GM23338 (cell line): ENCODE measurements at regions not wholly inside any gene's neighbourhood (a gene's known extent, or its start where the extent isn't known, plus 50 kb on each side); places are given as distances from the start of the nearest gene placed in this dataset.

ENCODE experiments used
- ATAC-seq: fragments of 200-7000 bp; cut with Tn5 transposase; 3 replicates; pipeline ENCODE4 v1.9.1; 2020
- DNase-seq: peaks from one replicate; pipeline ENCODE4 v3.0.0-alpha.2; 2015; ENCODE audit warnings: low spot score
- H2AFZ ChIP-seq: fragments of 200-600 bp; sonication (generic); 2 replicates; pipeline ENCODE4 v1.8.0; 2016; ENCODE audit warnings: antibody characterized with exemption, mild to moderate bottlenecking, moderate library complexity
- H3F3A ChIP-seq: fragments of 200-600 bp; sonication (generic); replicated peaks from 2 replicates; pipeline ENCODE4 v1.8.0; 2017; ENCODE audit warnings: antibody characterized with exemption, mixed run types, low read depth
- H3K27ac ChIP-seq: fragments of 200-600 bp; sonication (generic); 2 replicates; pipeline ENCODE4 v1.6.1; 2016; ENCODE audit warnings: low read depth
- H3K27me3 ChIP-seq: fragments of 200-600 bp; sonication (generic); 2 replicates; pipeline ENCODE4 v1.8.0; 2016; ENCODE audit warnings: mild to moderate bottlenecking, mixed run types, moderate library complexity; ENCODE audit not compliant: insufficient read depth
- H3K36me3 ChIP-seq: fragments of 200-600 bp; sonication (generic); 2 replicates; pipeline ENCODE4 v1.8.0; 2016; ENCODE audit warnings: mild to moderate bottlenecking; ENCODE audit not compliant: insufficient read depth
- H3K4me1 ChIP-seq: fragments of 200-600 bp; sonication (generic); 2 replicates; pipeline ENCODE4 v1.8.0; 2016; ENCODE audit warnings: mild to moderate bottlenecking, moderate library complexity; ENCODE audit not compliant: insufficient read depth
- H3K4me2 ChIP-seq: fragments of 200-600 bp; sonication (generic); 2 replicates; pipeline ENCODE4 v1.7.1; 2017; ENCODE audit warnings: mixed run types
- H3K4me3 ChIP-seq: fragments of 200-600 bp; sonication (generic); 2 replicates; pipeline ENCODE4 v1.6.1; 2016; ENCODE audit warnings: mixed run types
- H3K79me2 ChIP-seq: fragments of 200-600 bp; sonication (generic); replicated peaks from 2 replicates; pipeline ENCODE4 v1.8.0; 2017; ENCODE audit warnings: mild to moderate bottlenecking; ENCODE audit not compliant: insufficient read depth
- H3K9me2 ChIP-seq: fragments of 200-600 bp; sonication (generic); 2 replicates; pipeline ENCODE4 v1.8.0; 2017; ENCODE audit not compliant: insufficient read depth
- H4K20me1 ChIP-seq: fragments of 200-600 bp; sonication (generic); replicated peaks from 2 replicates; pipeline ENCODE4 v1.8.0; 2017; ENCODE audit warnings: mild to moderate bottlenecking; ENCODE audit not compliant: insufficient read depth
- H3K27ac Mint-ChIP-seq: 2 replicates; pipeline ENCODE4 v1.8.0; 2020; ENCODE audit warnings: inconsistent platforms, mild to moderate bottlenecking, moderate library complexity, mixed read lengths
- H3K27me3 Mint-ChIP-seq: 3 replicates; pipeline ENCODE4 v1.8.0; 2022; ENCODE audit warnings: low read depth, mild to moderate bottlenecking, moderate library complexity, mixed read lengths, inconsistent platforms; ENCODE audit not compliant: insufficient read depth, poor library complexity
- H3K36me3 Mint-ChIP-seq: 3 replicates; pipeline ENCODE4 v1.8.0; 2021; ENCODE audit warnings: low read depth, mild to moderate bottlenecking, inconsistent platforms, moderate library complexity, mixed read lengths
- H3K4me1 Mint-ChIP-seq: 3 replicates; pipeline ENCODE4 v1.8.0; 2020; ENCODE audit warnings: mild to moderate bottlenecking, inconsistent platforms, mixed read lengths
- H3K4me3 Mint-ChIP-seq: 3 replicates; pipeline ENCODE4 v1.8.0; 2021; ENCODE audit warnings: moderate library complexity, mild to moderate bottlenecking, inconsistent platforms, mixed read lengths
- H3K9me3 Mint-ChIP-seq: 3 replicates; pipeline ENCODE4 v1.8.0; 2020; ENCODE audit warnings: moderate library complexity, mild to moderate bottlenecking, inconsistent platforms, mixed read lengths
- CREB1 ChIP-seq: fragments of 250-450 bp; sonication (Bioruptor Pico); IDR thresholded peaks from 2 replicates; pipeline ENCODE4 v1.5.0; 2020; ENCODE audit warnings: low read depth, mild to moderate bottlenecking, moderate library complexity
- EZH2 ChIP-seq: fragments of 200-600 bp; sonication (generic); IDR thresholded peaks from one replicate; pipeline ENCODE4 v1.8.0; 2017; ENCODE audit warnings: antibody characterized with exemption, mild to moderate bottlenecking, low read depth; ENCODE audit not compliant: unreplicated experiment
- EZH2phosphoT487 ChIP-seq: fragments of 200-600 bp; sonication (generic); IDR thresholded peaks from one replicate; pipeline ENCODE4 v1.8.1; 2018; ENCODE audit warnings: antibody characterized with exemption; ENCODE audit not compliant: unreplicated experiment
- JUNB ChIP-seq: IDR thresholded peaks from one replicate; pipeline ENCODE4 v1.6.1; 2016; ENCODE audit warnings: antibody characterized with exemption; ENCODE audit not compliant: unreplicated experiment
- NANOG ChIP-seq: IDR thresholded peaks from 2 replicates; pipeline ENCODE4 v1.6.1; 2016; ENCODE audit warnings: antibody characterized with exemption, borderline replicate concordance
- POLR2AphosphoS5 ChIP-seq: IDR thresholded peaks from 2 replicates; pipeline ENCODE4 v1.6.1; 2016; ENCODE audit warnings: antibody characterized with exemption, low read depth
- STAT1 ChIP-seq: IDR thresholded peaks from one replicate; pipeline ENCODE4 v1.6.1; 2016; ENCODE audit warnings: antibody characterized with exemption; ENCODE audit not compliant: unreplicated experiment
- ZNF114 ChIP-seq: fragments of 250-450 bp; sonication (Bioruptor Pico); IDR thresholded peaks from 2 replicates; pipeline ENCODE4 v1.5.0; 2020; ENCODE audit warnings: mild to moderate bottlenecking, moderate library complexity
- ZNF331 ChIP-seq: fragments of 250-450 bp; sonication (Bioruptor Pico); IDR thresholded peaks from 2 replicates; pipeline ENCODE4 v1.5.0; 2020; ENCODE audit warnings: low read depth, mild to moderate bottlenecking, moderate library complexity
- TF ChIP-seq, protein P1 (sequence below), 2 experiments: fragments of 200-600 bp in 1 of 2; sonication (generic) in 1 of 2; conservative IDR thresholded peaks; 2 replicates each; pipeline versions ENCODE4 v1.5.1 to v1.6.1; 2016 to 2017; ENCODE audit warnings: antibody characterized with exemption in 2 of 2, low read depth in 2 of 2, mild to moderate bottlenecking in 2 of 2, moderate library complexity in 1 of 2
- TF ChIP-seq, protein P2 (sequence below): IDR thresholded peaks from one replicate; pipeline ENCODE4 v1.6.1; 2018; ENCODE audit warnings: antibody characterized with exemption; ENCODE audit not compliant: unreplicated experiment
- TF ChIP-seq, protein P3 (sequence below): fragments of 250-450 bp; sonication (Bioruptor Pico); IDR thresholded peaks from 2 replicates; pipeline ENCODE4 v1.5.0; 2020; ENCODE audit warnings: mild to moderate bottlenecking, moderate library complexity
- TF ChIP-seq, protein P4 (sequence below): IDR thresholded peaks from 2 replicates; pipeline ENCODE4 v1.6.1; 2016; ENCODE audit warnings: antibody characterized with exemption

DNA sequence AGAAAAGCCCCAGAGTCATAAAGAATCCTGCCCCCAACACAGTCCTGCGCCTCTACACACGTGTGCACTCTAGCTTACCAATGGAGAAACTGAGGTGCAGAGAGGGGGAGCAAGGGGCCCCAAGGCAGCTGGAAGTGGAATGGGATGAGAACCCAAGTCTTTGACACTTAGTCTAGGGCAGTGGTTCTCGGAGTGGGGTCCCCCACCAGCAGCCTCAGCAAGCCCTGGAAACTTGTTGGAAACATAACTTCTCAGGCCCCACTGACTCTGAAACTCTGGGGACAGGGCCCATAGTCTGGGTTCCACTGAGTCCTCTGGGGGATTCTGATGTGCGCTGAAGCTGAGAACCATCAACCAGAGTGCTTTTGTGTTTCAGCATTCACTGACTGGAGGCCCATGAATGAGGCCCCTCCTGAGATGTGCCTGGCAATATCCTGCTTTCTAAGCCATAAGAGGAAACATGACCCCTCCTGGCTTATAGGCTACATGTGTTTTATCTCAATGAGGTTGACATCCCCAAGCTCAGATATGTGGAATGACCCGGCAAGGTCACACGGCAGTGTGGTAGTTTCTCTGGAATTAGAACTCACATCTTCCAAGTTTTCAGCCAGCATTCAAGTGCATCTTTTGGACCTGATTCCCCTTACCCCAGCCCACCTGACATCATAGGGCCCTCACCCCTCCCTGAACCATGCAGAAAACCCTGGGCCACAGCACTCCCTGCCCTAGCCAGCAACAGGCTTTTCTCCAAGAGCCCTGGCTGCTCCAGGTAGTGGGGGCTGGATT is 147.3 kb upstream of the PCBD1 start:
- H3K36me3 Mint-ChIP-seq: no peaks in the 10 kb centered on the region
- H3K4me1 Mint-ChIP-seq: no peaks in the 10 kb centered on the region
- H3K27ac ChIP-seq: no peak overlapping the region
- no peaks in the 10 kb centered on the region for H4K20me1 ChIP-seq
- H3F3A ChIP-seq: no peaks in the 10 kb centered on the region
- H3K36me3 ChIP-seq: no peaks in the 10 kb centered on the region
- no peaks in the 10 kb centered on the region for H3K9me2 ChIP-seq
- H3K4me1 ChIP-seq: no peaks in the 10 kb centered on the region
- no peaks in the 10 kb centered on the region for H3K79me2 ChIP-seq
- H3K4me3 Mint-ChIP-seq: no peak overlapping the region
- peaks cover 4% of the 10 kb centered on the region for H3K27me3 Mint-ChIP-seq
- H2AFZ ChIP-seq: no peak overlapping the region
- no peak for ATAC-seq
- H3K27me3 ChIP-seq: no peaks in the 10 kb centered on the region
- DNase-seq: no peak
- H3K4me3 ChIP-seq: no peak overlapping the region
- TF ChIP-seq, protein P1, sequence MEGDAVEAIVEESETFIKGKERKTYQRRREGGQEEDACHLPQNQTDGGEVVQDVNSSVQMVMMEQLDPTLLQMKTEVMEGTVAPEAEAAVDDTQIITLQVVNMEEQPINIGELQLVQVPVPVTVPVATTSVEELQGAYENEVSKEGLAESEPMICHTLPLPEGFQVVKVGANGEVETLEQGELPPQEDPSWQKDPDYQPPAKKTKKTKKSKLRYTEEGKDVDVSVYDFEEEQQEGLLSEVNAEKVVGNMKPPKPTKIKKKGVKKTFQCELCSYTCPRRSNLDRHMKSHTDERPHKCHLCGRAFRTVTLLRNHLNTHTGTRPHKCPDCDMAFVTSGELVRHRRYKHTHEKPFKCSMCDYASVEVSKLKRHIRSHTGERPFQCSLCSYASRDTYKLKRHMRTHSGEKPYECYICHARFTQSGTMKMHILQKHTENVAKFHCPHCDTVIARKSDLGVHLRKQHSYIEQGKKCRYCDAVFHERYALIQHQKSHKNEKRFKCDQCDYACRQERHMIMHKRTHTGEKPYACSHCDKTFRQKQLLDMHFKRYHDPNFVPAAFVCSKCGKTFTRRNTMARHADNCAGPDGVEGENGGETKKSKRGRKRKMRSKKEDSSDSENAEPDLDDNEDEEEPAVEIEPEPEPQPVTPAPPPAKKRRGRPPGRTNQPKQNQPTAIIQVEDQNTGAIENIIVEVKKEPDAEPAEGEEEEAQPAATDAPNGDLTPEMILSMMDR (conservative IDR thresholded peaks at IDR 0.05; ENCODE audit: low read depth in 2 of 2): no peak
- TF ChIP-seq STAT1: no peak
- TF ChIP-seq, protein P2, sequence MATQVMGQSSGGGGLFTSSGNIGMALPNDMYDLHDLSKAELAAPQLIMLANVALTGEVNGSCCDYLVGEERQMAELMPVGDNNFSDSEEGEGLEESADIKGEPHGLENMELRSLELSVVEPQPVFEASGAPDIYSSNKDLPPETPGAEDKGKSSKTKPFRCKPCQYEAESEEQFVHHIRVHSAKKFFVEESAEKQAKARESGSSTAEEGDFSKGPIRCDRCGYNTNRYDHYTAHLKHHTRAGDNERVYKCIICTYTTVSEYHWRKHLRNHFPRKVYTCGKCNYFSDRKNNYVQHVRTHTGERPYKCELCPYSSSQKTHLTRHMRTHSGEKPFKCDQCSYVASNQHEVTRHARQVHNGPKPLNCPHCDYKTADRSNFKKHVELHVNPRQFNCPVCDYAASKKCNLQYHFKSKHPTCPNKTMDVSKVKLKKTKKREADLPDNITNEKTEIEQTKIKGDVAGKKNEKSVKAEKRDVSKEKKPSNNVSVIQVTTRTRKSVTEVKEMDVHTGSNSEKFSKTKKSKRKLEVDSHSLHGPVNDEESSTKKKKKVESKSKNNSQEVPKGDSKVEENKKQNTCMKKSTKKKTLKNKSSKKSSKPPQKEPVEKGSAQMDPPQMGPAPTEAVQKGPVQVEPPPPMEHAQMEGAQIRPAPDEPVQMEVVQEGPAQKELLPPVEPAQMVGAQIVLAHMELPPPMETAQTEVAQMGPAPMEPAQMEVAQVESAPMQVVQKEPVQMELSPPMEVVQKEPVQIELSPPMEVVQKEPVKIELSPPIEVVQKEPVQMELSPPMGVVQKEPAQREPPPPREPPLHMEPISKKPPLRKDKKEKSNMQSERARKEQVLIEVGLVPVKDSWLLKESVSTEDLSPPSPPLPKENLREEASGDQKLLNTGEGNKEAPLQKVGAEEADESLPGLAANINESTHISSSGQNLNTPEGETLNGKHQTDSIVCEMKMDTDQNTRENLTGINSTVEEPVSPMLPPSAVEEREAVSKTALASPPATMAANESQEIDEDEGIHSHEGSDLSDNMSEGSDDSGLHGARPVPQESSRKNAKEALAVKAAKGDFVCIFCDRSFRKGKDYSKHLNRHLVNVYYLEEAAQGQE: no peak
- no peak for TF ChIP-seq JUNB
- no peak for TF ChIP-seq EZH2phosphoT487
- TF ChIP-seq EZH2: no peak
- TF ChIP-seq NANOG: no peak
- no peak for TF ChIP-seq POLR2AphosphoS5
- TF ChIP-seq CREB1 (CRISPR knock-in tag): no peak
- no peak for TF ChIP-seq ZNF114 (CRISPR knock-in tag)
- TF ChIP-seq, protein P3, sequence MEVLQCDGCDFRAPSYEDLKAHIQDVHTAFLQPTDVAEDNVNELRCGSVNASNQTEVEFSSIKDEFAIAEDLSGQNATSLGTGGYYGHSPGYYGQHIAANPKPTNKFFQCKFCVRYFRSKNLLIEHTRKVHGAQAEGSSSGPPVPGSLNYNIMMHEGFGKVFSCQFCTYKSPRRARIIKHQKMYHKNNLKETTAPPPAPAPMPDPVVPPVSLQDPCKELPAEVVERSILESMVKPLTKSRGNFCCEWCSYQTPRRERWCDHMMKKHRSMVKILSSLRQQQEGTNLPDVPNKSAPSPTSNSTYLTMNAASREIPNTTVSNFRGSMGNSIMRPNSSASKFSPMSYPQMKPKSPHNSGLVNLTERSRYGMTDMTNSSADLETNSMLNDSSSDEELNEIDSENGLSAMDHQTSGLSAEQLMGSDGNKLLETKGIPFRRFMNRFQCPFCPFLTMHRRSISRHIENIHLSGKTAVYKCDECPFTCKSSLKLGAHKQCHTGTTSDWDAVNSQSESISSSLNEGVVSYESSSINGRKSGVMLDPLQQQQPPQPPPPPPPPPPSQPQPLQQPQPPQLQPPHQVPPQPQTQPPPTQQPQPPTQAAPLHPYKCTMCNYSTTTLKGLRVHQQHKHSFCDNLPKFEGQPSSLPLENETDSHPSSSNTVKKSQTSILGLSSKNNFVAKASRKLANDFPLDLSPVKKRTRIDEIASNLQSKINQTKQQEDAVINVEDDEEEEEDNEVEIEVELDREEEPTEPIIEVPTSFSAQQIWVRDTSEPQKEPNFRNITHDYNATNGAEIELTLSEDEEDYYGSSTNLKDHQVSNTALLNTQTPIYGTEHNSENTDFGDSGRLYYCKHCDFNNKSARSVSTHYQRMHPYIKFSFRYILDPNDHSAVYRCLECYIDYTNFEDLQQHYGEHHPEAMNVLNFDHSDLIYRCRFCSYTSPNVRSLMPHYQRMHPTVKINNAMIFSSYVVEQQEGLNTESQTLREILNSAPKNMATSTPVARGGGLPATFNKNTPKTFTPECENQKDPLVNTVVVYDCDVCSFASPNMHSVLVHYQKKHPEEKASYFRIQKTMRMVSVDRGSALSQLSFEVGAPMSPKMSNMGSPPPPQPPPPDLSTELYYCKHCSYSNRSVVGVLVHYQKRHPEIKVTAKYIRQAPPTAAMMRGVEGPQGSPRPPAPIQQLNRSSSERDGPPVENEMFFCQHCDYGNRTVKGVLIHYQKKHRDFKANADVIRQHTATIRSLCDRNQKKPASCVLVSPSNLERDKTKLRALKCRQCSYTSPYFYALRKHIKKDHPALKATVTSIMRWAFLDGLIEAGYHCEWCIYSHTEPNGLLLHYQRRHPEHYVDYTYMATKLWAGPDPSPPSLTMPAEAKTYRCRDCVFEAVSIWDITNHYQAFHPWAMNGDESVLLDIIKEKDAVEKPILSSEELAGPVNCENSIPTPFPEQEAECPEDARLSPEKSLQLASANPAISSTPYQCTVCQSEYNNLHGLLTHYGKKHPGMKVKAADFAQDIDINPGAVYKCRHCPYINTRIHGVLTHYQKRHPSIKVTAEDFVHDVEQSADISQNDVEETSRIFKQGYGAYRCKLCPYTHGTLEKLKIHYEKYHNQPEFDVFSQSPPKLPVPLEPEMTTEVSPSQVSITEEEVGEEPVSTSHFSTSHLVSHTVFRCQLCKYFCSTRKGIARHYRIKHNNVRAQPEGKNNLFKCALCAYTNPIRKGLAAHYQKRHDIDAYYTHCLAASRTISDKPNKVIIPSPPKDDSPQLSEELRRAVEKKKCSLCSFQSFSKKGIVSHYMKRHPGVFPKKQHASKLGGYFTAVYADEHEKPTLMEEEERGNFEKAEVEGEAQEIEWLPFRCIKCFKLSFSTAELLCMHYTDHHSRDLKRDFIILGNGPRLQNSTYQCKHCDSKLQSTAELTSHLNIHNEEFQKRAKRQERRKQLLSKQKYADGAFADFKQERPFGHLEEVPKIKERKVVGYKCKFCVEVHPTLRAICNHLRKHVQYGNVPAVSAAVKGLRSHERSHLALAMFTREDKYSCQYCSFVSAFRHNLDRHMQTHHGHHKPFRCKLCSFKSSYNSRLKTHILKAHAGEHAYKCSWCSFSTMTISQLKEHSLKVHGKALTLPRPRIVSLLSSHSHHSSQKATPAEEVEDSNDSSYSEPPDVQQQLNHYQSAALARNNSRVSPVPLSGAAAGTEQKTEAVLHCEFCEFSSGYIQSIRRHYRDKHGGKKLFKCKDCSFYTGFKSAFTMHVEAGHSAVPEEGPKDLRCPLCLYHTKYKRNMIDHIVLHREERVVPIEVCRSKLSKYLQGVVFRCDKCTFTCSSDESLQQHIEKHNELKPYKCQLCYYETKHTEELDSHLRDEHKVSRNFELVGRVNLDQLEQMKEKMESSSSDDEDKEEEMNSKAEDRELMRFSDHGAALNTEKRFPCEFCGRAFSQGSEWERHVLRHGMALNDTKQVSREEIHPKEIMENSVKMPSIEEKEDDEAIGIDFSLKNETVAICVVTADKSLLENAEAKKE (CRISPR knock-in tag): no peak
- TF ChIP-seq ZNF331 (CRISPR knock-in tag): no peak
- TF ChIP-seq, protein P4, sequence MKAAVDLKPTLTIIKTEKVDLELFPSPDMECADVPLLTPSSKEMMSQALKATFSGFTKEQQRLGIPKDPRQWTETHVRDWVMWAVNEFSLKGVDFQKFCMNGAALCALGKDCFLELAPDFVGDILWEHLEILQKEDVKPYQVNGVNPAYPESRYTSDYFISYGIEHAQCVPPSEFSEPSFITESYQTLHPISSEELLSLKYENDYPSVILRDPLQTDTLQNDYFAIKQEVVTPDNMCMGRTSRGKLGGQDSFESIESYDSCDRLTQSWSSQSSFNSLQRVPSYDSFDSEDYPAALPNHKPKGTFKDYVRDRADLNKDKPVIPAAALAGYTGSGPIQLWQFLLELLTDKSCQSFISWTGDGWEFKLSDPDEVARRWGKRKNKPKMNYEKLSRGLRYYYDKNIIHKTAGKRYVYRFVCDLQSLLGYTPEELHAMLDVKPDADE: no peak
- no peaks in the 10 kb centered on the region; the same call in 2 of the 3 replicates for H3K9me3 Mint-ChIP-seq
- H3K4me2 ChIP-seq: no peak overlapping the region
- no peak overlapping the region for H3K27ac Mint-ChIP-seq
